HCT116 (cell line): ENCODE measurements at regions not wholly inside any gene's neighbourhood (a gene's known extent, or its start where the extent isn't known, plus 50 kb on each side); places are given as distances from the start of the nearest gene placed in this dataset.

Experiments used
- ATAC-seq: fragments of 200-7000 bp; cut with Tn5 transposase; 2 replicates; pipeline ENCODE4 v1.9.1; 2020; ENCODE audit warnings: mild to moderate bottlenecking, moderate library complexity
- BruUV-seq: library from RNA; stranded (reverse); fragments of 400-500 nt; replicated peaks from 2 replicates; lab custom pipeline; 2021; lab: Mats Ljungman, UMichigan
- CTCF ChIA-PET: fragments of 300-600 bp; sonication (Branson Sonifier 250); formaldehyde crosslinking; loops from one replicate; lab custom pipeline; 2021; ENCODE audit warnings: antibody characterized with exemption; lab: Charles Lee
- POLR2A ChIA-PET: fragments of 300-600, 350-600 bp; sonication (Branson Sonifier 250); formaldehyde crosslinking; loops from one replicate; lab custom pipeline; 2021; ENCODE audit warnings: antibody characterized with exemption; lab: Charles Lee
- RAD21 ChIA-PET, 2 experiments: fragments of 300-600 bp; sonication (Branson Sonifier 250); formaldehyde crosslinking; loops; one replicate each; lab custom pipeline; 2023; ENCODE audit warnings: low total read pairs in 2 of 2; ENCODE audit not compliant: uncharacterized antibody in 2 of 2, unreplicated experiment in 2 of 2, low non-redundant PET in 1 of 2; lab: Charles Lee
- DNase-seq: peaks from one replicate; pipeline ENCODE4 v3.0.0-alpha.2; 2010; ENCODE audit warnings: low read depth, low spot score
- H2AFZ ChIP-seq: fragments of 200-600 bp; shearing (Covaris generic), sonication (generic); 2 replicates; pipeline ENCODE4 v1.6.1; 2017; ENCODE audit warnings: low read depth, mixed run types, mixed read lengths, antibody characterized with exemption, low read length; ENCODE audit not compliant: poor library complexity, severe bottlenecking
- H3K27ac ChIP-seq: 2 replicates; pipeline ENCODE4 v1.5.1; 2012; ENCODE audit warnings: low read depth, low read length
- H3K27me3 ChIP-seq: fragments of 200-600 bp; sonication (generic); 2 replicates; pipeline ENCODE4 v1.6.1; 2016; ENCODE audit warnings: mixed run types, low read length, mixed read lengths; ENCODE audit not compliant: insufficient read depth
- H3K36me3 ChIP-seq, 2 experiments: fragments of 200-500 bp in 1 of 2; fragments of 200-600 bp in 1 of 2; sonication (Bioruptor generic) in 1 of 2; sonication (generic) in 1 of 2; 2 replicates each; pipeline versions ENCODE4 v1.5.1 to v1.6.1; 2014 to 2016; ENCODE audit warnings: low read length in 2 of 2, inconsistent platforms in 1 of 2, mixed read lengths in 1 of 2, mixed run types in 1 of 2; ENCODE audit not compliant: insufficient read depth in 2 of 2, control insufficient read depth in 1 of 2
- H3K4me1 ChIP-seq, 2 experiments: fragments of 200-600 bp in 1 of 2; sonication (generic) in 1 of 2; 2 replicates each; pipeline versions ENCODE4 v1.5.1 to v1.6.1; 2012 to 2017; ENCODE audit warnings: low read length in 2 of 2, inconsistent platforms in 1 of 2, mild to moderate bottlenecking in 1 of 2, mixed read lengths in 1 of 2, mixed run types in 1 of 2, moderate library complexity in 1 of 2; ENCODE audit not compliant: insufficient read depth in 2 of 2, control insufficient read depth in 1 of 2
- H3K4me2 ChIP-seq: fragments of 200-600 bp; sonication (generic); 2 replicates; pipeline ENCODE4 v1.6.1; 2017; ENCODE audit warnings: mixed run types, low read length, mixed read lengths
- H3K4me3 ChIP-seq, 2 experiments: fragments of 200-600 bp in 1 of 2; sonication (generic) in 1 of 2; replicated peaks in 1 of 2; 2 replicates each; pipeline ENCODE4 v1.5.1; 2011 to 2016; ENCODE audit warnings: low read length in 2 of 2, control low read depth in 1 of 2, low read depth in 1 of 2, mild to moderate bottlenecking in 1 of 2, mixed read lengths in 1 of 2, mixed run types in 1 of 2
- H3K79me2 ChIP-seq: fragments of 200-600 bp; sonication (generic); 2 replicates; pipeline ENCODE4 v1.6.1; 2017; ENCODE audit warnings: mild to moderate bottlenecking, mixed run types, low read length, moderate library complexity, mixed read lengths; ENCODE audit not compliant: insufficient read depth
- H3K9ac ChIP-seq: fragments of 200-600 bp; sonication (generic); 2 replicates; pipeline ENCODE4 v1.6.1; 2016; ENCODE audit warnings: low read length, mixed read lengths
- H3K9me2 ChIP-seq: fragments of 200-600 bp; sonication (generic), shearing (Covaris generic); 2 replicates; pipeline ENCODE4 v1.6.1; 2017; ENCODE audit warnings: mixed run types, mild to moderate bottlenecking, moderate library complexity; ENCODE audit not compliant: insufficient read depth
- H3K9me3 ChIP-seq, 2 experiments: fragments of 200-500 bp in 1 of 2; fragments of 200-600 bp in 1 of 2; sonication (Bioruptor generic) in 1 of 2; sonication (generic) in 1 of 2; 2 replicates each; pipeline ENCODE4 v1.6.1; 2014 to 2017; ENCODE audit warnings: low read length in 2 of 2, mixed read lengths in 2 of 2, inconsistent platforms in 1 of 2, low read depth in 1 of 2, mild to moderate bottlenecking in 1 of 2, mixed run types in 1 of 2, moderate library complexity in 1 of 2; ENCODE audit not compliant: control insufficient read depth in 1 of 2, insufficient read depth in 1 of 2
- H4K20me1 ChIP-seq: fragments of 200-600 bp; sonication (generic), shearing (Covaris generic); 2 replicates; pipeline ENCODE4 v1.6.1; 2017; ENCODE audit warnings: mixed run types, mild to moderate bottlenecking, moderate library complexity; ENCODE audit not compliant: insufficient read depth
- ATF3 ChIP-seq: IDR thresholded peaks from 2 replicates; pipeline ENCODE4 v1.6.1; 2012
- CTCF ChIP-seq, 3 experiments: fragments of 200-600 bp in 1 of 3; sonication (generic) in 1 of 3; IDR thresholded peaks in 2 of 3; conservative IDR thresholded peaks in 1 of 3; 2 replicates each; pipeline ENCODE4 v1.5.1; 2012 to 2017; ENCODE audit warnings: low read depth in 2 of 3, low read length in 2 of 3, antibody characterized with exemption in 1 of 3, borderline replicate concordance in 1 of 3, control low read depth in 1 of 3, mild to moderate bottlenecking in 1 of 3, mixed read lengths in 1 of 3, mixed run types in 1 of 3, moderate library complexity in 1 of 3; ENCODE audit not compliant: insufficient read depth in 1 of 3
- EGR1 ChIP-seq: IDR thresholded peaks from 2 replicates; pipeline ENCODE4 v1.6.1; 2012; ENCODE audit warnings: low read depth
- EZH2 ChIP-seq: fragments of 200-600 bp; sonication (generic); IDR thresholded peaks from 2 replicates; pipeline ENCODE4 v1.6.1; 2017; ENCODE audit warnings: antibody characterized with exemption, mixed run types
- EZH2phosphoT487 ChIP-seq: fragments of 200-600 bp; IDR thresholded peaks from 2 replicates; pipeline ENCODE4 v1.6.1; 2018; ENCODE audit warnings: antibody characterized with exemption, borderline replicate concordance
- FOSL1 ChIP-seq: IDR thresholded peaks from 2 replicates; pipeline ENCODE4 v1.6.1; 2012; ENCODE audit warnings: low read depth
- JUND ChIP-seq: IDR thresholded peaks from 2 replicates; pipeline ENCODE4 v1.6.1; 2012
- MAX ChIP-seq: IDR thresholded peaks from 2 replicates; pipeline ENCODE4 v1.6.1; 2012
- POLR2A ChIP-seq: IDR thresholded peaks from 2 replicates; pipeline ENCODE4 v1.7.0; 2011; ENCODE audit warnings: borderline replicate concordance; ENCODE audit not compliant: insufficient read depth, insufficient read length; ENCODE audit errors: extremely low read depth
- POLR2AphosphoS5 ChIP-seq: IDR thresholded peaks from 2 replicates; pipeline ENCODE4 v1.6.1; 2011; ENCODE audit warnings: mild to moderate bottlenecking, low read depth, low read length, moderate library complexity
- RAD21 ChIP-seq: IDR thresholded peaks from 2 replicates; pipeline ENCODE4 v1.6.1; 2012; ENCODE audit warnings: low read depth, mild to moderate bottlenecking
- SIN3A ChIP-seq: IDR thresholded peaks from 2 replicates; pipeline ENCODE4 v1.6.1; 2012; ENCODE audit warnings: low read depth
- SP1 ChIP-seq: IDR thresholded peaks from 2 replicates; pipeline ENCODE4 v1.6.1; 2012; ENCODE audit warnings: low read depth
- SRF ChIP-seq: IDR thresholded peaks from 2 replicates; pipeline ENCODE4 v1.6.1; 2012; ENCODE audit warnings: low read depth
- TCF7L2 ChIP-seq: IDR thresholded peaks from 2 replicates; pipeline ENCODE4 v1.7.0; 2011; ENCODE audit warnings: borderline replicate concordance, inconsistent platforms; ENCODE audit not compliant: insufficient read depth, insufficient read length; ENCODE audit errors: extremely low read depth
- YY1 ChIP-seq: IDR thresholded peaks from 2 replicates; pipeline ENCODE4 v1.6.1; 2011; ENCODE audit warnings: low read length, low read depth, moderate library complexity, mild to moderate bottlenecking; ENCODE audit not compliant: insufficient replicate concordance; ENCODE audit errors: extremely low read depth
- ZFX ChIP-seq: fragments of 450-650 bp; IDR thresholded peaks from 2 replicates; pipeline ENCODE4 v1.6.1; 2017
- ZNF274 ChIP-seq: fragments of 200-500 bp; sonication (Bioruptor generic); IDR thresholded peaks from 2 replicates; pipeline ENCODE4 v1.6.1; 2014; ENCODE audit warnings: mild to moderate bottlenecking, low read depth, low read length, inconsistent platforms
- intact Hi-C: fragments of 100-400 bp; cut with micrococcal nuclease; formaldehyde crosslinking; loops from 2 replicates; pipeline ENCODE4 v1.10.0; 2022

GRCh38 chr1:79543394-79543793 is 536.9 kb upstream of the ADGRL4 start (continued):
- TF ChIP-seq SIN3A (no peak), ZFX (no peak), POLR2AphosphoS5 (no peak), CTCF (IDR thresholded peaks at IDR 0.05 in 2 of 3, conservative IDR thresholded peaks at IDR 0.05 in 1 of 3; ENCODE audit: borderline replicate concordance in 1 of 3, insufficient read depth in 1 of 3, low read depth in 2 of 3, low read length in 2 of 3) (no peak), EZH2phosphoT487 (no peak), EZH2 (no peak), YY1 (no peak), EGR1 (no peak)
- TF ChIP-seq, all 23 proteins: peak for 0

GRCh38 chr1:79539001-79539400 is 532.5 kb upstream of the ADGRL4 start:
- no peak overlapping the region for H3K9ac ChIP-seq
- no peaks in the 10 kb centered on the region for H3K4me1 ChIP-seq
- no peak overlapping the region for H3K4me2 ChIP-seq
- CTCF ChIA-PET, result no interaction called here
- H3K4me3 ChIP-seq, result no peak overlapping the region
- H3K9me2 ChIP-seq, result no peaks in the 10 kb centered on the region
- H4K20me1 ChIP-seq, result no peaks in the 10 kb centered on the region; the same call in 1 of the 2 replicates
- no peaks in the 10 kb centered on the region for H3K36me3 ChIP-seq
- no peaks in the 10 kb centered on the region for H3K79me2 ChIP-seq
- intact Hi-C loops, result no loop called here
- RAD21 ChIA-PET, result no interaction called here
- no peak for DNase-seq
- BruUV-seq, result no TSS peak
- H2AFZ ChIP-seq, result no peak overlapping the region
- no peaks in the 10 kb centered on the region for H3K9me3 ChIP-seq
- no peak for TF ChIP-seq SIN3A
- no peak for TF ChIP-seq ATF3
- no peak for TF ChIP-seq MAX
- TF ChIP-seq RAD21, result no peak
- no peak for TF ChIP-seq SRF
- TF ChIP-seq ZFX, result no peak
- no peak for TF ChIP-seq POLR2AphosphoS5
- no peak for TF ChIP-seq ZNF274
- no peak for TF ChIP-seq TCF7L2
- TF ChIP-seq FOSL1, result no peak
- no peak for TF ChIP-seq EGR1
- no peak for TF ChIP-seq JUND
- TF ChIP-seq CTCF (IDR thresholded peaks at IDR 0.05 in 2 of 3, conservative IDR thresholded peaks at IDR 0.05 in 1 of 3; ENCODE audit: borderline replicate concordance in 1 of 3, insufficient read depth in 1 of 3, low read depth in 2 of 3, low read length in 2 of 3), result no peak
- TF ChIP-seq EZH2phosphoT487, result no peak
- TF ChIP-seq POLR2A, result no peak
- TF ChIP-seq SP1, result no peak
- H3K27ac ChIP-seq, result no peak overlapping the region
- no peak for ATAC-seq
- H3K27me3 ChIP-seq, result no peaks in the 10 kb centered on the region
- POLR2A ChIA-PET, result no interaction called here
